ENCODE measurements at regions not wholly inside any gene's neighbourhood (a gene's known extent, or its start where the extent isn't known, plus 50 kb on each side); places are given as distances from the start of the nearest gene placed in this dataset.

DNA sequence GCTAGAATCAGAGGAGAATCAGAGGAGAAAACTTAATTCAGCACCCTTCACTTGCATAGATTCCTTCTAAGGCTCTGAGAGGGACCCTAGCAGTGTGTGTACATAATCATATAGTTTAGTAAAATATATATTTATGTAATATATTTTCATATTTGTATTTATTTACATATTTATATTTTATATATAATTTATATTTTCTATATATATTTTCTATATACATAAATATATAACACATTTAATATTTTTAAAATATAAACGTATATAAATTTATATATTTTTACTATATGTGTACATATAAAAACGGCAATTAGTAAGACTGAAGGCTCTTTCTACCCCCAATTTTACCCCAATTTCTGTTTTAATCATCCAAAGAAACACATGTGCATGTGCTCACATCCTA lies 80.3 kb downstream of the NXPE2 start:
- Mint-ChIP-seq H3K4me1 (no peaks in the 10 kb centered on the region), H3K27ac (no peak overlapping the region), H3K9me3 (no peaks in the 10 kb centered on the region), H3K27me3 (ENCODE audit: low read depth) (peaks cover 9% of the 10 kb centered on the region), H3K36me3 (no peaks in the 10 kb centered on the region), H3K4me3 (no peak overlapping the region)
- TF ChIP-seq, protein P1, sequence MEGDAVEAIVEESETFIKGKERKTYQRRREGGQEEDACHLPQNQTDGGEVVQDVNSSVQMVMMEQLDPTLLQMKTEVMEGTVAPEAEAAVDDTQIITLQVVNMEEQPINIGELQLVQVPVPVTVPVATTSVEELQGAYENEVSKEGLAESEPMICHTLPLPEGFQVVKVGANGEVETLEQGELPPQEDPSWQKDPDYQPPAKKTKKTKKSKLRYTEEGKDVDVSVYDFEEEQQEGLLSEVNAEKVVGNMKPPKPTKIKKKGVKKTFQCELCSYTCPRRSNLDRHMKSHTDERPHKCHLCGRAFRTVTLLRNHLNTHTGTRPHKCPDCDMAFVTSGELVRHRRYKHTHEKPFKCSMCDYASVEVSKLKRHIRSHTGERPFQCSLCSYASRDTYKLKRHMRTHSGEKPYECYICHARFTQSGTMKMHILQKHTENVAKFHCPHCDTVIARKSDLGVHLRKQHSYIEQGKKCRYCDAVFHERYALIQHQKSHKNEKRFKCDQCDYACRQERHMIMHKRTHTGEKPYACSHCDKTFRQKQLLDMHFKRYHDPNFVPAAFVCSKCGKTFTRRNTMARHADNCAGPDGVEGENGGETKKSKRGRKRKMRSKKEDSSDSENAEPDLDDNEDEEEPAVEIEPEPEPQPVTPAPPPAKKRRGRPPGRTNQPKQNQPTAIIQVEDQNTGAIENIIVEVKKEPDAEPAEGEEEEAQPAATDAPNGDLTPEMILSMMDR (IDR thresholded peaks at IDR 0.05; ENCODE audit: unreplicated experiment), result no peak
- no peak for DNase-seq (ENCODE audit: low spot score in 2 of 2, unreplicated experiment in 2 of 2)

- Mint-ChIP-seq H3K9me3 (peaks cover 5% of the 10 kb centered on the region), H3K36me3 (no peaks in the 10 kb centered on the region), H3K4me3 (no peak overlapping the region), H3K4me1 (no peaks in the 10 kb centered on the region), H3K27me3 (ENCODE audit: low read depth) (peaks cover 15% of the 10 kb centered on the region), H3K27ac (no peak overlapping the region)
- peak; percentile 54 to 78 for DNase-seq (ENCODE audit: low spot score in 2 of 2, unreplicated experiment in 2 of 2)
- TF ChIP-seq, protein P1 (IDR thresholded peaks at IDR 0.05; ENCODE audit: unreplicated experiment), result peak; percentile 63
Observed at GRCh38 chr11:114762408-114762807, 84.1 kb downstream of the NXPE2 start.

DNA sequence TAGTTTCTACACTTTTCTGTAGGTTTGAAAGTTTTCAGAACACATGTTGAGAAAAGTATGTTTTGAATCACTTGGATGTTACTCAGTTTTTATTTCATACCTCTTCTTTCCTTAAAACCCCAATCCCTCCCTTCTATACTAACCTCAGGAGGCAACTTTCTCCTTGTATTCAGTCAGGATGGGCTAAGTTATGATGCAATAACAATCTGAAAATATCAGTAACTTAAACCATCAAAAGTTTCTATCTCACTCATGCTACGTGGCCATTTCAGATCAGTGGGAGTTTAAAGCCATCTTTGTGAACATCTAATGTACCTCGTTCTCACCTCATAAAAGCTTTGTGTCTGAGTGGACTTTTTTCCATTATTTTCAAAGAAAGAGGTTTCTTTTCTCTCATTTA lies 86.2 kb downstream of the NXPE2 start:
- TF ChIP-seq, protein P1 (IDR thresholded peaks at IDR 0.05; ENCODE audit: unreplicated experiment), result no peak
- Mint-ChIP-seq H3K36me3 (no peaks in the 10 kb centered on the region), H3K27ac (no peak overlapping the region), H3K4me3 (no peak overlapping the region), H3K4me1 (no peaks in the 10 kb centered on the region), H3K27me3 (ENCODE audit: low read depth) (peaks cover 17% of the 10 kb centered on the region), H3K9me3 (peaks cover 5% of the 10 kb centered on the region)
- DNase-seq (ENCODE audit: low spot score in 2 of 2, unreplicated experiment in 2 of 2), result no peak

DNA sequence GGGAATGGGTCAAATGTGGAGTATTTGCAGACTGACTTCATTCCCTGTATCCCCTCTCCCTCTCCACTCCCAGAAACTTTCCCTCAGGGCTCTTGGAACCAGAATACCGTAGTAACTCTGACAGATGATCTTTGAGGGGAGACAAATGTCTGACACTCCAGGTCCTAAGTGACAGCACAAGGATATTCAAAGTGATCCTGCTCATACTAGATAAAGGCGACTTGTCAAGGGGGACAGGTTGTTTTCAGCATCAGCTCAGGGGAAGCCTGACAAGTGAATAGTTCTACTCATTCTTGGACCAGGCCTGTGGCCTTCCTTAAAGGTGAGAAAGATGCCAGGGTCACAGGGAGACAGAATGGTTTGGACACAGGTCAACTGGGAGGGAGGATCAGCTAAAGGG lies 92.8 kb downstream of the NXPE2 start:
- Mint-ChIP-seq H3K36me3 (no peaks in the 10 kb centered on the region), H3K4me3 (no peak overlapping the region), H3K27ac (no peak overlapping the region), H3K9me3 (no peaks in the 10 kb centered on the region), H3K4me1 (peaks cover 12% of the 10 kb centered on the region), H3K27me3 (ENCODE audit: low read depth) (peaks cover 37% of the 10 kb centered on the region)
- TF ChIP-seq, protein P1 (IDR thresholded peaks at IDR 0.05; ENCODE audit: unreplicated experiment), result no peak
- DNase-seq (ENCODE audit: low spot score in 2 of 2, unreplicated experiment in 2 of 2), result no peak

DNA sequence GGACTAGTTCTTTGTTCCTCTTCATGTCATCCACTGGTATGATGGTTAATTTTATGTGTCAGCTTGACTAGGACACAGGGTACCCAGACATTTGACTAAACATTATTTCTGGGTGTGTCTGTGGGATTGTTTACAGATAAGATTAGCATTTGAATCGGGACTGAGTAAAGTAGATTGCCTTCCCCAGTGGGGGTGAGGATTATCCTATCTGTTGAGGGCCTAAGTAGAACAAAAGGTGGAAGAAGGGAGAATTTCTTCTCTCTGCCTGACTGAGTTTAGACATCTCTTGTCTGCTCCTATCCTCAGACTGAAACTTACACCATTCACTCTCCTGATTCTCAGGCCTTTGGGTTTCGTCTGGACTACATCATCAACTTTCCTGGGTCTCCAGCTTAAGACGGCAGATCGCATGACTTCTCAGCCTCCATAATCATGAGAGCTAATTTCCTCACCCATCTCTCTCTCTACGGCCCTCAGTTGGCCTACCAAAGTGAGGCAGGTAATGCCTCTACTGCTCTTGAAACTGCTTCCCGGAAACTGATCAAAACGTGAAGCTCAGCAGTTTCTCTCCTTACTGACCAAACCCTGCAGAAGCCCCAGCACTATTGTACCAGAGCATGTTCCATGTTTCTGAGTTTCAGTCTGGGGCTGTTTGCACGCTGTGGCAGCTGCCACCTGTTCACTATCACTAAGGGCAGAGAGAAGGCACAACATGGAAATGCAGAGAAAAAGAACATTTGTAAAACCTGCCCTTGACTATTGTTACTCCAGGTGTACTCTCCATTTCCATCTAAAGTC lies 95.4 kb downstream of the NXPE2 start:
- Mint-ChIP-seq H3K9me3 (no peaks in the 10 kb centered on the region), H3K27ac (no peak overlapping the region), H3K27me3 (ENCODE audit: low read depth) (peaks cover 42% of the 10 kb centered on the region), H3K36me3 (no peaks in the 10 kb centered on the region), H3K4me3 (no peak overlapping the region), H3K4me1 (peaks cover 16% of the 10 kb centered on the region)
- DNase-seq (ENCODE audit: low spot score in 2 of 2, unreplicated experiment in 2 of 2), result no peak
- TF ChIP-seq, protein P1 (IDR thresholded peaks at IDR 0.05; ENCODE audit: unreplicated experiment), result no peak
